ENCODE measurements at regions not wholly inside any gene's neighbourhood (a gene's known extent, or its start where the extent isn't known, plus 50 kb on each side); places are given as distances from the start of the nearest gene placed in this dataset.

DNA sequence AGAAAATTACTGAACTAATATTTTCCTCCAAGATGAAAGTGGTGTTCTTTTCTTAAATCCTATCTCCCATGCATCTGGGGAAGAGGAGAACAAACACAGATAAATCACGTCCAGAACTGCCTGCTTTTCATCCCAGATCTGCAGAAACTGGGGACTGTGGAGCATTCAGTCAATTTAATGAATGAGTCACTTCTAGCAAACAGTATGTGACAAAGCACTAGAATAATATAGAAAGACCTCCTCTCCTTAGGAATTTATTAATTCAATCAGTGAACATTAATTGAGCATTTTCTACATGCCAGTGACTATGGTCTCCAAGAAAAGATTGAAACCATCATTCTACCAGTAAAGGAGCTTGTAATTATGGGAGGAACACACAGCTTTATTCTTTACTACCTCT, 693.4 kb upstream of the ID2 start:
- DNase-seq: no peak

DNA sequence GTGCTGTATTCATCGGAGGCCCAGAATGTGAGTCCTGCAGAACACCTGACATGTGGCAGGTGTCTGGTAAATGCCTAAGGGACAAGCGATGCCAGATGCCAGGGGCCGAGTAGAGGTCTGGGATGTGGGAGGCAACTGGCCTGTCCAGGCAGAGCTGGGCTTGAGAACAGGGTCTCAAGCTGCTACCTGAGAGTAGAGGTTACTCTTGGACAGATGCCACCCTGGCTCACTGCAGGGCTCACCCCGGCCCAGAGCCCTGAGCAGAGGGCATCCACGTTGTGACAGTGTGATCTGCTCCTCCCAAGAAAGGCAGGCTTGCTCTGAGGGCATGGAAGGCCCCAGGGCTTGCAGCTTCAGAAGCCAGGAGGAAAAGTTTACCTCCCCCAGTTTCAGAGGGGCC, 692.0 kb upstream of the ID2 start:
- no peak for DNase-seq

DNA sequence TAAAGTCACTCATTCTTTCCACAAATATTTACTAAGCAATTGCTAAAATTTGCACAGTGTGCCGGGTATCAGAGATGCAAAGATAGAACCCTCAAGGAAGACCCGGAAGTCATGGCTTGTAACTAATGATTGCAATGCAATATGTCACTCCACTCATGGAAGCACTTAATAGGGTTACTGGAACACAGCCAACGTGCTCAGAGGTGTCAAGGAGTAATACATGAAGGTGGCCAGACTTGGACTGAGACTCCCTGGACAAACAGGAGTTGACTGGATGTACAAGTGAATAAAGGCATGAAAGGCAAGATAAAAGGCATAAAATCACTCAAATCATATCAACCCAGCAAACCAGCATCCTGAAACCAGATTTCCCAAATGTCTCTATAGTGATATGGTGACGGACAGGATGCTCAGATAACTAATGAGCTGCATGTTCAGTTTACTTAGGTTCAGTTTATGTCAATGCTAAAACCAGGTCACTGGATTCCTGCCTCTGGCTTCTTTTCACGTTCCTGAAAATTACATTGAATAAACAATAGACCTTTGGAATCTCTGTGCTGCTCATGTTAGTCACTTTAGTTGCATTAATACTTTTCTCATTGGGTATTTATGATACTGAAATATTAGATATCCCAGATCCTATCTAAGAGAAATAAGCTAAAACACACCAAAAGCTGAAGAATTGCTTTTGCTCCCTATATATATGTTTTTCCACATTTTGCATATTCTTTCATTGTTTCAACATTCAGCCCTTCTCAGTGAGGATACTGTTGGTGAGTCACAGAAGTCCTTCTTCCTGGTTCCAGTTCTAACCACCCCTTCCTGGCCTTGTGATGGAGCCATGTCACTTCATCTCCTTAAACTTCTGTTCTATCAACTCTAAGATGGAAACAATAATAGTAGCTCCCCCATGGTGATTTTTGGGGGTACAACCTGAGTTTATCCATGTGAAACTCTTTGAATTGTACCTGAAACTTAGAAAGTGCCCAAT, 688.9 kb upstream of the ID2 start:
- DNase-seq: peak; percentile 16

DNA sequence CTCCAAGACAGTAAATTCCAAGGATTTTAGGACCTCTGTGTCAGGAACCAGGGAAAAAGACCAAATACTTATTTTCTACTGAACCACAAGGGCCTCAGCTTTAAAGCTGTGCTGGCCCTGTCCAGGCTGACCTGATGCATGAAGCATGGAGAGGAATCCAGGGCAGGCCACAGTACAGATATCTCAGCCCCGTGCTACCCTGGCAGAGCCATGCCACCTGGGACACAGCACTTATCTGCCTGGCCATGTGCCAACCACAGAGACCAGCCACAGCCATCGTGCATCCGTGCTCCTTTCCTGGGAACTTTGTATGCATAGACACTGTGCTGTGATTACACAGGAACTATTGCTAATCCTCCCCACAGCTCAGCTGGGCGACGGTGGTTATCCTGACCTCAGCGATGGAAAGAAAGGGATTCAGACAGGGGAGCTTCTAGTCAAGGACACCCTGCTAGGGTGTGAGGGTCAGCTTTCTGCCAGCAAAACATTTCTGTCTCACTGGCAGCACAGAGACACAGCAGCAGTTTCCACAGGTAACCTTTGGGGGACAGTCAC, 687.4 kb upstream of the ID2 start:
- peak; percentile 8 for DNase-seq

DNA sequence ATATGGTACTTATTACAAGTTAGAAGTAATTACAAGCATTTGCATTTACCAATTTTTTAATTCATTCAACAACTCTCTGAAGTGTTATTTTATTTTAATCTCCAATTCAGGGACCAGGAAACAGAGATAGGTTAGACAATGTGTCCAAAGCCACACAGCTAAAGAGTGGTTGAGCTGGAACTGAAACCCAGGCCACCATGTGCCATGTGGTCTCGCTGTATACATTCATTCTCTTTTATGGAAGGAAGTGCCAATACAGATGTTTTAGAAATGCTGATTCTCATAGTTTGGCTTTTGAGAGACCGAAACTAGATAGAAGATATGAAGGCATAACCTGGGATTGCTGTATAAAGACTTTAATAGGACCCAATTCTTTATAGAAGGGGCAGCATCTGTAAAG, 684.6 kb upstream of the ID2 start:
- DNase-seq: no peak

DNA sequence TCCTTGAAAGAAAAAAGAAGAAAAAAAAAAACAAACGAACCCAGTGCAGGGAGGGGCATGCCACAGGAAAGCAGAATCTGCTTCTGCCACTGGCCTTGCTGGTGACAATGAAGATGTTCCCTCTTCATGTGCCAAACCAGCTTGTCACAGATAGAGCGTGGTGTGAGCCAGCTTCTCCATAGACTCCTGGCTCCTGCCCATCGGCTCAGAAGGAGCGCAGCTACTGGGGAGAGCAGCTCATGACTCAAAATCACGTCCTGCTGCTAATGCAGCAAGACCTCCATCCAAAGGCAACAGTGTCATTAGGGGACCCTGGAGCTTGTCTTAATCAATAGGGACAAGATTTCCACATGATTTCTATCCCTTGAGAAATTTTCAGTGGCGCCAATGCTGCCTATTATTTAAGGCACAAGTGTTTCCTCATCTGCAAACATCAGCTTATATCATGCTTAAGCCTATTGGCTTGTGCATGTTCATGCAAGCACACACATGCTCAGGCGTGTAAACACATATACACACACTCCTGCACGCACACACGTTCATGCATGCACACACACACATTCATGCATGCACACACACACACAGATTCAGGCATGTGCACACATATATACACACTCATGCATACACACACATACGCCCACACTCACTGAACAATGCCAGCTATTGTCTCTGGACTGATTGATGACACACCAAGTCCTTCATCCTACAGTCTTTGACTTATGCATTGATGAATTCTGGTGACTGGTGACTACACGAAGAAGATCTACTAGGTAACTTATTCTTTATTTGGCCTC, 682.0 kb upstream of the ID2 start:
- DNase-seq: no peak

DNA sequence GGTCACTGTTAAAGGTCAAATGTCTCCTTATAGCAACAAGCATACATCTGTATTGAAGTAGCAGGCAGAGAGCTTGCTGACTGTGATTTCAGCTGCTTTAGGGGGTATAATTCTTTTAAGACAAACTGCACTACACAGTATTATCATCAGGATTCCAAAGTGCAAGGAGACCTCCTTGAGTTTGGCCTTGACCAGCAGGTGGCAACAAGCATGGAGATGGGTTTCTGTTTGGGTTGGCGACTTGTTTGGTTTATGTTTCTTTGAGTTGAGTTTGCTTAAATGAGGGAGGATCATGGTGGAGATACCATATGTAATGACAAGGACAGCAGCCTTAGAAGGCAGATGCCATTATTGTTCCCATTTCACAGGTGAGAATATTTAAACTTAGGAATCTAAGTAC, 681.0 kb upstream of the ID2 start:
- no peak for DNase-seq

DNA sequence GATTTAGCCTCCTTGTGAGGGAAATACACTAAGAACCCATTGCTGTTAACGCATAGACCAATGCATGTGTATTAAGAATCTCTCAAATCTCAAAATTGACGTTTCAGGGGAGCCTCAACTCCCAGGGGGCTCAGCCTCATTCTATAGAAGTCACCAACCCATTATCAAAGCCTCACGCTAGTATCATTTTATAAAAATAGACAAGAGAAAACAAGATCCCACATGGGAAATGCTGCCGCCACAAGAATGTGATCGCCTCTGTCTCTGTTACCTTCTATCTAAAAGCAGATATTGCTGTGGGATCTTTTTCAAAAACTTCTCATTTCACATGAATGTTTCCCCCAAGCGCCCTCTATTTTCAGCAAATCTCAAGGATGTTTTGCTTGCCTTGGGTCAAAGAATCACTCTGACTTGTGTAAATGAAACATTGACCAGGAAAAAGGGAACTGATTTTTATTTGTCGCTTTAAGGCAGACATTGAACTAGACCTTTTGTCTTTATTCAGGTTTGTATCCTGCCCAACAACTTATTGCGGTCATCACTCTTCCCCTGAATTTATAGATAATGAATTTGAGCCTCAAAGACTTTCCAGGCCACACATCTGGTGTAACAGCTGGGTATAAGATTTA, 679.0 kb upstream of the ID2 start:
- DNase-seq: no peak

DNA sequence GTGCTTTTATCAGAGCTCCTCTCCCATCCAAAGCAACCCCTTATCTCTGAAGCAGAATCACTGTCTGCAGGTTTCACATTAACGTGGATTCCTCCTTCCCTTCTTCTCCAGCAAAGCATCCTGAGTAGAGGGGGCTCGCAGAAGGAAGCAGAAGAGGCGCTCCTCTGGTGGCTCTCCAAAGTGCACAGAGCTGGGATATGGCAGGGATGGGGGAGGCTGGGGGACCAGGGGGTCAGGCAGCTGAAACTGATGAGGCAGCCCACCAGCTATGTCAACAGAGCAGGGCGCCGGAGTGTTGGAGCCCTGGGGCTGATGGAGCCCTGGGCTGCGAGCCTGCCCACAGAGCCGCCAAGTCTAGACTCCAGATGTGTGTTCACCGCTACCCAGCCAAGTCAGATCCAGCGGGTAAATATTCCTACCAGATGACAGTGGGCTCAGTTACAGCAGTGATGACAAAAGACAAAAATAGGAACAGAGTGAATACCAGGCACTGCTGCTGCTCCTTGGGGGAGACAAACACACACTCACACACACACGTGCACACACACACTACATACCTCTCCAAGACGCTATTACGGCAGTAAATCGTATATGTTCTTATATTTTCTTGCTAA, 678.3 kb upstream of the ID2 start:
- DNase-seq: no peak

DNA sequence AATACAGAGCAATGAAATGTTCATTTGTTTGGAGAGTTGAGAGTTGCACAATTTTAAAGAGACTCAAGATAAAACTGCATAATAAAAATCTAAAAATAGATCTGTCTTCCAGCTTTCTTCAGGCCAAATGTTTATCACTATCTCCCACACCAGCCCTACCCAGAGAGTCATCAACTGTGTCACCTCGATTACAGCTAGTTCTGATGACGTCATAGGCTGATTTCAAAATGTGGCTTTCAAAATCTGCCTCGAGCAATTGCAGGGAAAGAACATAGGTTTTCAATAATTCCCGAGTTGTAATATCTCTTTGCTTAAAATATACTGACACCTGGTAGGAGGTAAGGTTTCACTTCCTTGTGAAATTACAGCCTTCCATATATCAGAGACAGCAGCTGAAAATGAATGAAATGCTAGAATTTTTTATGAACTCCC, 677.6 kb upstream of the ID2 start:
- no peak for DNase-seq

DNA sequence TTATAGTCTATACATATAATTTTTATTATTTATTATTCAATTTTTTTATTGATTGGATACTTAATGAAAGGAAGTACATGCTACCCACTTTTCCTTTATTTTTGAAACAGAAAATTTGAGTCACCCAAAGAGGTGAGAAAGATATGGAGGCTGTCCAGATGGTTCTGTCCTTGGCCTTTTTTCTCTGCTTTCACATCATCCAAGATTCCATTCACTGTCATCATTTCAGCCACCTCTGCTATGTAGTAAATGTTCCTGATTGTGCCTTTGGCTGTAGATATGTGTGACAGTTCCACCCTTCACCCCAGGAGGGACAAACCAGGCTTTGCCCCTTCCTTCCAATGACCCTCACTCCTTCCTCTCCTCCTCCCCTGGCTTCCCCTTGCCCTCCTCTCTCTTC, 675.7 kb upstream of the ID2 start:
- no peak for DNase-seq

DNA sequence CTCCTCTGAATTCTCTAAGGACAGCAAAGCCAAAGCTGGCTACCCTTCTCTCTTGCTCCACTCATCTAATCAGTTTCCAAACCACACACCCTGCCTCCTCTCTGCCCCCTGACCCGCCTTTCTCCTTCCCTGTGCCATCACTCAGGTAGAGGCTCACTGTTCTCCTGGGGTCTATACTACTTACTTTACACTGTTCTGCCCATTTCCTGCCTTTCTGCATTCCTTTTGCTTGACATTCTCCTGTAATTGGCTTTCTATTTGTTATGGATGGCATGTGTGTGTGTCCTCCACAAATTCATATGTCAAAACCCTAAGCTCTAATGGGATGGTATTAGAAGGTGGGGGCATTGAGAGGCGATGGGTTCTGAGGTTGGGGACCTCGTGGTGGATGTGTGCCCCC, 675.2 kb upstream of the ID2 start:
- DNase-seq: no peak

DNA sequence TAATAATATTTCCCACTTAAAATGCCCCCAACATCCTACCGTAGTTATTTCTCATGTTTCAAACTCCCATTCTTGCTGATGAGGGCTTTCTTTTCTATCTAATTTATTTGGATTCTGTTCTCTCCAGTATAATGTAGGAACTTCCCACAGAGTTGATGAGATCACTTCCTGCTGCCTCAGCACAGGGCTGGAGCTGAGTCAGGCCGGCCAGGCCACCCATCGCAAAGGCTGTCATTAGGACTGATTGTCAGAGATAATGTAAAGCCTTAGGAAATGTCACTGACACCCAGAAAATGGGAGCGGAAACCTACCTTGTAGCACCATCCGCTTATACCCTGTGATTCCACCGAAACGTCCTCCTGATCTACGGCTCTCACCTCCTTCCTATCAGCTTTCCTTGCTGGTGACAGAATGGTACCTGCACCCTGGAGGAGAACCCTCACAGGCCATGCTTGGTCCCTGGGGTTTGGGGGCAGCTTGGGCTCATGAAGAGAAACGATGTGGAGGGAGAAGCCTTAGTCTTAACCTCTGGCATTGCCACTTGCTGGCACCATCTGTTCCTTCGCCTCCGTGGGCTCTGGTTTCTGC, 672.8 kb upstream of the ID2 start:
- DNase-seq: no peak

DNA sequence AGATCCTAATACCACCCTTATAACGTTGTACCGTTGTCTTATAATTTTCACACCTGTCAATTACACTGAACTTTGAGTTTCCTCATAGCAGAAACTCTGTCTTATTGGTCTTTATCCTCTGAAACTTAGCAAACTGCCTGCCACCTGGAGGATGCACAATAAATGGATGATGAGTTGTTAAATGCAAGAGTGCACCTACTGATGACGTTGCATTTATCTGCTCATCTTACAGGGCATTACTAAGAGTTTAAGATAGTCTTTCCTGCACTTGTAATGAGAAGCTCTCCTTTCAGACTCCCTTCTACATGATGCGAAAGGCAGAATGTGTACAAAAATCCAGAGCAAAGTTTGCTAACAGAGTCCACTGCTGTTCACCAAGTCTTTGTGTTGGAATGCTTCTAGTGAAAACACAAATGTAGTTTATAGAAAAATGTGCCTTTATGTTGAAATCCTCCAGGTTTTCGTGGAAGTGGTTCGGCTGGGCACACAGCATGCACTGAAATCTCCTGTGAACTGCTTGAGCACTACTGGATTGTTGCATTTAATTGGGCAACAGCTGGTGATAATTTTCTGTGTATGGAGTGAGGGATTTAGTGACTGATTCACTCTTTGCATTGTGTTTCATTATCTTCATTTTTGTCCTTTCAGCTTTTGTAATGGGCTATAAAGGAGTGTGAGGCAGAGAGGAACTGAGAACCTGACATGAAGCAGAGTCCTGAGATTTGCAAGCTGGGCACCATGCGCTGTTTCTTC, 665.8 kb upstream of the ID2 start:
- no peak for DNase-seq

DNA sequence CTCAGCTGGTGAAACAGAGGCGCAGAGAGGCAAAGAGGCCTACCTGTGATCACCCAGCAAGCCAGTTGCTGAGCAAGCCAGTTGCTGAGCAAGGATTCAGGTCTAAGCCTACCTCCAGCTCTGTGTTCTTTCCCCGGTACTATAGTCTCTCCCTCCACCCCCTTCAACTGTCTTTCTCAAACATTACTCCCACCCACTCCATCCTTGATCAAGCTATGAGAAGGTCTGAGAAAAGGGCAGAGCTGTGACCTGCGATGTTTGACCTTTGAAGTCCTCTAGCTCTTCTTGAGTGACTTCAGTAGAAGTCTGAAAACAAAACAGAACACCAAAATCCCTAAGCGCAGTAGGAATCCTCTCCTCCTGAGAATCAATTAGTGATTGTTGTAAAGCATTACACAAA, 665.2 kb upstream of the ID2 start:
- no peak for DNase-seq

DNA sequence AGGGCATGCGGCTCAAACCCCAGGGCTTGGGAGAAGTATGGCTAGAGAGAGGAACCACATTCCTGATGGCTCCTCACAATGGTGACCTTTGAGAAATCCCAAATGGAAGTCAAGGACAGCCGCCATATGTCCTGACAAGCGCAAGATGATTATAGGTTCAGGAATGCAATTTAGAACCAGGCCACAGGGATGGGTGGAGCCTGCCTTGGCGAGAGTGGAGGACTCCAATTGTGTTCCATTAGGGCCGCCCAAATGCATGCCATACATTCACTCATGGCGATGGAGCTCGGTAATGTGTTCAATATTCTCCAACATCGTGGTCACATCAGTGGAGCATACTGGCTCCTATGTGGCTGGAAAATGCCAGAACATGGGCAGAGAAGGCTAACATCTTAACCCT, 662.9 kb upstream of the ID2 start:
- no peak for DNase-seq

DNA sequence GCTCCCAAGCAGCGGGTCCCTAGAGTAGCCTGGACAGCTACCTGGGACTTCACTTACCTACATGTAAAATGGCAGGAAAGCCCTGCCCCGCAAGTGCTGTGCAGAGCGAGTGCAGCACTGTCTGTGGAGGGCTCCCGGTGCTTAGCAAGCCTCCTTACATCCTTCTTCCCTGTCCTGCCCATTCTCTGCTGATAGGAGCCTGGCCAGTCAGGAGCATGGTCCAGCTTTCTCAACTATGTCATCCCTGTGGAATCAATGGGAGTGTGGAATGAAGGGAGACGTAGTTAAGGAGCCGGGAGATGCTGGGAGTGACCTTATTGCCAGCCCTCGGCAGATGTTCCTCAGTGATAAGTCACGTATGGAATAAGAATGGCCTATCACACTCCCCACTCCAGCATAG, 661.9 kb upstream of the ID2 start:
- DNase-seq: no peak

DNA sequence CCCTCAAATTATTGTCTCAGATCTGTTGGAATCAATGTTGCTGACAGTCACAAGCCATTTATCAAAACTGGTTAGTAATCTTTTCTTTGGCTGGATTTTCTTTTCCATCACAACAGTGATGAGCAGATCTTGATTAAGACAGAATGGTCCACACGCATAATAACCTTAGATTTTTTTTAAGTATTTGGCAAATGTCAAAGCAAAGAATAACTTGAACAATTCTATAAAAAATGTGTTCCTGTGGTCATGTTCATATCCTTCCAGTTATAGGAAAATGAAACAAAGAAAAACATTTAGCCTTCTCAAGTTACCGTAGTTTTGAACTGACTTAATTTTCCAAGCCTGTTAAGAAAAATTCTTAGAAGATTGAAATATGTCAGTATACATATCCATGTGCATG, 659.9 kb upstream of the ID2 start:
- no peak for DNase-seq

DNA sequence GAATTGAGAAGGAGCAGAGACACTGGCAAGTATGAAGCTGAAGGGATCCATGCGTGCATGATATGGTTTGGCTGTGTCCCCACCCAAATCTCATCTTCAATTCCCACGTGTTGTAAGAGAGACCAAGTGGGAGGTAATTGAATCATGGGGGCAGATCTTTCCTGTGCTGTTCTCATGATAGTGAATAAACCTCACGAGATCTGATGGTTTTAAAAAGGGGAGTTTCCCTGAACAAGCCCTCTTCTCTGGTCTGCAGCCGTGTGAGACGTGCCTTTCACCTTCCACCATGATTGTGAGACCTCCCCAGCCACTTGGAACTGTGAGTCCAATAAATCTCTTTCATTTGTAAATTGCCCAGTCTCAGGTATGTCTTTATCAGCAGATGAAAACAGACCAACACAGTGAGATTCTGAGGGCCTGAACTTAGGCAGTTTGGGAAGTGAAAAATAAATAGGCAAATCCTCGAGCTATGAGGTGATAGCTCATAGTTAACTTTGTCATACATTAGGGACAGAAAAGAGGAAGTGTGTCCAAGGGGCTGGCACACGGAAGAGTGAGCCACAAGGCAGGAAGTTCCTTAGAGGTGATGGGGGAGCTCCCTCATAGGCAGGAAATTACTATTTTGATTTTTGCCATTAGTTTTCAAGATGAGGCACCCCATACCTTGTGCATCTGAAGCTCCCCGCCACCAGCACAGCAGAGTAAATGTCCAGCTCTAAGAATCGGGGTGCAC, 658.8 kb upstream of the ID2 start:
- no peak for DNase-seq

DNA sequence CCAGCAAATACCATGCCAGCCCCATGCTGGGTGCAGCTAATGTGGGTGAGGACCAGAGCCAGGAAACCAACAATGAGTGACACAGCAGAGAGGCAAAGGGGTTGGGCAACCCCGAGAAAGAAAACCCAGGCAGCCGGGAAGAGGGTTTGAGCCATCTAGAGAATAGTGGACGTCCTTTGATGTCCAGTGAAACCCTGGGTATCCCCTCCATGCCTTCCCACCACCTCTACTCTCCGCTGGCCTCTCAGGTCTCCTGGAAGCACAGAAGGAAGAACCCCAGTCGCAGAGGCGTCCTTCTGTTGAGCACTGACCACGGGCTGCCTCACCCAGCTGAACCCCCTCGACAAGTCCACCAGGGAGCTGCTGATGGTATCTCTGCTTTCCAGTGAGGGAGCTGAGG, 657.4 kb upstream of the ID2 start:
- DNase-seq: no peak

DNA sequence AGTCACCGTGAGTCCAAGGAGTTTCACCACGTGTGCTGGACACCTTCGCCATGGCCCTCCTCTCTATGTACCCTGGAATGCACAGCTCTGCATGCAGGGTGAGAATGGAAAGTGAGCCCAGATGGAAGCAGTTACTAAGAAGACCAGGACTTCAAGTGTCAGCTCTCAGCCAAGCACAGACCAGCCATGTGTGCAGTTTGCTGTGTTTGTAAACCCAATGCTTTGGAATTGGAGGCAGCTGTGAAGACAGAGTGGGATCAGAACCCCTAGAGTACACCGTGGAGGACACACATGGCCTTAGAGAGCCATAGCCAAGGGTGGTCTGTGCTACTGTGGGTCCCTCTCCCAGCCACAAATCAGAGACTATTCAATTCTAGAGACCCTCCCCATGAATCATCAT, 655.5 kb upstream of the ID2 start:
- no peak for DNase-seq
